SK-N-DZ (cell line): ENCODE measurements at regions not wholly inside any gene's neighbourhood (a gene's known extent, or its start where the extent isn't known, plus 50 kb on each side); places are given as distances from the start of the nearest gene placed in this dataset.

Experiments
- DNase-seq: peaks from one replicate; pipeline ENCODE4 v3.0.0-alpha.2; 2015; ENCODE audit warnings: low spot score

GRCh38 chr22:48558606-48559402 is 1268.9 kb downstream of the BRD1 start:
- DNase-seq: no peak

GRCh38 chr22:48558016-48558415 is 1269.7 kb downstream of the BRD1 start:
- DNase-seq: no peak

- no peak for DNase-seq
Measured at GRCh38 chr22:48557473-48557872, 1270.2 kb downstream of the BRD1 start.

DNA sequence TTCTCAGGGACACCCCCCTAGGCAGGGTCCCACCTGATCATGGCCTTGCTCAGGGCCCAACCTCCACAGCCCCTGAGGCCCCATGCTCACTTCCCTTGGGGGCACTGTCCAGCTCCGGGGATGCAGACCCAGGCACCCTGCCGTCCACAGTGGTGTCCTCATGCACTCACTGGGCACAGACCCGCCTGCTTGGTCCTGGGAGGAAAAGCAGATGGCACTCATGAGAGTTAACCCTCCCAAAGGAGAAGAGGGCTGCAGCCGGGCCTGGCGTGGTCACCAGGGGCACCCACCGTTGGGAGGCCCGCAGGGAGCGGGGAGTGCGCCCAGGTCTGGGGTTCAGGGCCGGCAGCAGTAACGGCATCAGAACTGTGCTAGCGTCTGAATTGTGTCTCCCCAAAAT is 1270.9 kb downstream of the BRD1 start:
- no peak for DNase-seq

GRCh38 chr22:48556222-48556621 is 1271.5 kb downstream of the BRD1 start:
- no peak for DNase-seq

DNA sequence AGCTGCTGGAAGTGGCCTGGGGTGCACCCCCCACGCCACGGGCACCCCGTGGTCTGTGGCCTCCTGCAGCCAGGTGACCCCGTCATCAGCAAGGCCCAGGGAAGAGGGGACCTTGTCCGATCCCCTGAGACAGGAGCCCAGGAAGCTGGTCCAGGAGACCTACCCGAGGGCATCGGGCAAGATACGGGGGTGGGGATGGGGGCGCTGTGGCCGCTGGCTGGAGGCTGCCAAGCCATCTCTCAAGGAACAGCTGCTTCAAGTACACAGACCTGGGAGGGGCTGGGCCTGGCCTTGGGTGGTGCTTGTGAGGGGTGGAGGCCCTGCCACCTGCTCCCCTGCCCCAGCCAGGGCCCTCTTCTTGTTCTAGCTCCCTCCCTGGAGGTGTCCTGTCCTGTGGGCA is 1272.1 kb downstream of the BRD1 start:
- no peak for DNase-seq

DNA sequence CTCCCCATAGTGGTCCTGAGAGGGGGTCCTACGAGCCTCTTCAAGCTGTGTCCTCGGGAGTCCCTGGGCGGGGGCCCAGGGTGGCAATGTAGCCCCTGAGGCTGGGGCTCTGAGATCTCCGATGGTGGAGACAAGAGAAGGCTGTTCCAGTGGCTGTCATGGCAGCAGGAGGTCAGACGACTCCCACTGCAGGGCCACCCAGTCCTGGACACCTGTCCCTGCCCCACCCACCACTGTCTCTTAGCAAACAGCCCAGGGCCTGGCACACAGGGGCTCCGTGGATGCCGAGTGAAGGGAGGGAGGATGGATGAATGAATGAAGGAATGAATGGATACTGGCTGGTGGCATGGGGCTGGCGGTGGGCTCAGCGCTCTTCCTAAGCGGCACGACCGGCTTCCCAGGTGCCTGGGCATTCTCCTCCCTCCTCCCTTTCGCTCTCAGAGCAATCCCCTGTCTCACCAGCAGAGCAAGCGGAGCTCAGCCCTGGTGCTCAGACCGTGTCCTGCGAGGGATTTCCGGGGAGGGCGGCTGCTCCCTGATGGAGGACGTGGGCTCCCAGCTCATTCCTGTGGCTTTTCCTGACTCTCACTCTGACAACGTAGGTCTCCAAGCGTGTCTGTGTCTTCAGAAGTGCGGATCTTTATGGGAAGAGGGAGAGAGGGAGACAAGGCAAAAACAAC is 1272.6 kb downstream of the BRD1 start:
- DNase-seq: no peak

DNA sequence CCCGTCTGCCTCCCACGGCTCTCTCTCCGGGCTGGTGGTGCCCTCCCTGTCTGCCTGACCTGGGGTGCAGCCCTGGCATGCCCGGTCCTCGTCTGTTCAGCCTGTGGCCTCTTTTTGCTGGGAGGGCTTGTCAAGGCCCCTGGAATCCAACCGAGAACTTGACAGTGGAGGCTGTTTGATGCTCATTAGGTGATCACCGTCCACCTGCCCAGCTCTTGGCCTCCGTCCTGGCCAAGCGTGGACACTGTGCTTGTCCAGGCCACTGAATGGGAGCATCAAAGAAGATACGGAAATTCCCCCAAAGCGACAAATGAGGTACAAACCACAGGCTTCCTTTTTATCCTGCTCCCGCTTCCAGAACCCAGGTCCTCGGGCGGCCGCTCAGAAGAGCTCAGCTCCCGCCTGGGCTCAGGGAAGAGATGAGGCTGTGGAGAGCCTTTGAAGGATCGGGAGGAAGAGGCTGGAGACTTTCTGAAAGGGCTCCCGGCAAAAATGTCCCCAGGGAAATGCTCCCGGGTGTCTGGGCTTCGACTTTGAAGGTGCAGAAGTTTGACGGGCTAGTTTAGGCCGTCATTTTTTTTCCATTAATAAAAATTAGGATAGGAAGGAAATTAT is 1273.9 kb downstream of the BRD1 start:
- no peak for DNase-seq

DNA sequence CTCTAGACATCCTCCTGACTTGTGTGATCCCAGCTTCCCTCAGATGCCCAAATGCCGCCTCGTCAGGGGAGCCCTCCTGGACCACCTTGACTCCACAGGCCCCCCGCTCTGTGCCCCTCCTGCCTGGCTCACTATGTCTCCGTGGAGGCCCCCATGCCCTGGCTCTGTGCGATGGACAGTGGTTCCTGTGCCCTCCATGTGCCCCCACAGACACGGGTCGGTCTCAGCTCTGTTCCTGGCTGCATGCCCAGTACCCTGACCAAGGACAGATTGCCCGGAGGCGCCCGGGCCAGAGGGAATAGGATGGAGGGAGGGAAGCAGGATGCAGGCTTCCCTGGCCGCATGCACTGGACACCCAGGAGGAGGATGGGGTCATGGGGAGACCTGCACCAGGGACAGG is 1274.6 kb downstream of the BRD1 start:
- no peak for DNase-seq

- no peak for DNase-seq
Measured at GRCh38 chr22:48551716-48552268, 1275.9 kb downstream of the BRD1 start.

DNA sequence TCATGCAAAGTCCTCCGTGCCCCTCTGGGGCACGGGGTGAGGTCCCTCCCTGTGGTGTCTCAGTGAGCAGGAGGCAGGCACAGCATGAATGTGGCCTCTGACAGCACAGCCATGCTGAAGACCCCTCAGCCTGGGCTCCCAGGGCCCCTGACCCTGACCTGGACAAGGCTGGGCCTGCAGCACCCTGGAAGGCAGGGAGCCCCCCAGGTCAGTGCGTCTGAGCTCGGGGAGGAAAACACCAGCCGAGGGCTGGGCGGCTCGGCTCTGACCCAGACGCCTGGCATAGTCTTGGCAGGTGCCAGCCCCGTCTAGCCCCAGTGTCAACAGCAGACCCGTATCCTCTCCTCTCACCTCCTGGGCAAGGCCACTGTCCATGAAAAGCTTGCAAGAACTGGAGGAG is 1276.6 kb downstream of the BRD1 start:
- DNase-seq: no peak

- no peak for DNase-seq
Measured at GRCh38 chr22:48548391-48548790, 1279.3 kb downstream of the BRD1 start.

- no peak for DNase-seq
Measured at GRCh38 chr22:48547971-48548370, 1279.7 kb downstream of the BRD1 start.

DNA sequence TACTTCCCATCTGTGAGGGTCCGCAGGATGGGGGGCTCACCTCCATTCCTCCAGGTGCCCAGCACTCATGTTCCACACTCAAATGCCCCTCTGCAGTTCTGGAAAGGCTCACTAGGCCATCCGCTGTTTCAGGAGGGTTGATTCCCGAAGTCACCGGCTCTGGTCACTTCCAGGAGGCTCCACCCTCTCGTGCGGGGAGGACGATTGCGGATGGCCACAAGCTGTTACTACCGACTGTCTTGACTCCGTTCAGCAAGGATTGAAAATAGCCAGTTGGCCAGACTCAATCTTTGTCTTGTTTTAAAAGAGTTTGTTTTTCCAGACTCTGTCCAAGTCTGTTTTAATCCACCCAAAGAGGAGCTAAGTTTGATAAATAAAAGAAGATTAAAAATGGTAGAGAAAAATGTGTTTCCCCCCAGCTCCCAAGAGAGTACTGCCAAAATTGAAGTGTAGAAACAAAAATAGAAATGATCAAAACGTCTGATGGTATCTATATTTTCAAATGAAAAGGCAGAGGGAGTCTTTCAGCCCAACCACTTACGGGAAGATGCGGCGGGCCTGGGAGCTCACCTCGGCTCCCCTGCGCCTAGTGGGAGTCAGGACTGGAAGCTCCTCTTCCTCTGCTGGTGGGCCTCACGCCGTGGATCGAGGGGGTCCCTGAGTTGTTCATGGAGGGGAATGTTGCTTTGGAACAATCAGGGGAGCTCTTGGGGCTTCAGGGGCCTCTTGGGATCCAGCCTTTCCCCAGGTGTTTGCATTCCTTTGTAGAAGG is 1280.8 kb downstream of the BRD1 start:
- no peak for DNase-seq

- DNase-seq: no peak
Measured at GRCh38 chr22:48545987-48546386, 1281.7 kb downstream of the BRD1 start.

GRCh38 chr22:48541401-48542098 is 1286.1 kb downstream of the BRD1 start:
- no peak for DNase-seq

- no peak for DNase-seq
Measured at GRCh38 chr22:48539261-48539660, 1288.4 kb downstream of the BRD1 start.

DNA sequence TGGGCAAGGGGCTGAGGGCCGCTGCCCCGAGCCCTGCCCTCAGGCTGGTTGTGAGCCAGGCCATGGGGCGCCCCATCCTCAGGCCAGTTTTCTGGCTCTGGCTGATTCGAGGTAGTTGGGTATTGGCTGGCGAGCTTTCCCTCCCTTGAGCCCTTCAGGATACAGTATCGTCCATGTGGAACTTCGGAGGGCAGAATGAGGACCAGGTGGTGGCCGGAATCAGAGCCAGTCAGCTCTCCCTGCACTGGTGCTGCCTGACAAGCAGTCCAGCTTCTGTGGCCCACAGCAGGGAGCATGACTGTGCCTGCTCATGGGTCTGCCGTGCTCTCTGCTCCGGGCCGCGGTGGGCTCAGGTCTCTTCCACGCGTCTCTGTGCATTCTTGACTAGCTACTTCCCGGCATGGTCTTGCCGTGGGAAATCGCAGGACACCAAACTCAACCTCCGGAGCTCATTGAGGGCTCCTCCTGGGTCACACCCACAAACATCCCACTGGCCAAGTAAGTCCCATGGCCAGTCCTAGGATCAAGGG is 1289.3 kb downstream of the BRD1 start:
- no peak for DNase-seq

GRCh38 chr22:48537343-48537680 is 1290.4 kb downstream of the BRD1 start:
- DNase-seq: no peak

DNA sequence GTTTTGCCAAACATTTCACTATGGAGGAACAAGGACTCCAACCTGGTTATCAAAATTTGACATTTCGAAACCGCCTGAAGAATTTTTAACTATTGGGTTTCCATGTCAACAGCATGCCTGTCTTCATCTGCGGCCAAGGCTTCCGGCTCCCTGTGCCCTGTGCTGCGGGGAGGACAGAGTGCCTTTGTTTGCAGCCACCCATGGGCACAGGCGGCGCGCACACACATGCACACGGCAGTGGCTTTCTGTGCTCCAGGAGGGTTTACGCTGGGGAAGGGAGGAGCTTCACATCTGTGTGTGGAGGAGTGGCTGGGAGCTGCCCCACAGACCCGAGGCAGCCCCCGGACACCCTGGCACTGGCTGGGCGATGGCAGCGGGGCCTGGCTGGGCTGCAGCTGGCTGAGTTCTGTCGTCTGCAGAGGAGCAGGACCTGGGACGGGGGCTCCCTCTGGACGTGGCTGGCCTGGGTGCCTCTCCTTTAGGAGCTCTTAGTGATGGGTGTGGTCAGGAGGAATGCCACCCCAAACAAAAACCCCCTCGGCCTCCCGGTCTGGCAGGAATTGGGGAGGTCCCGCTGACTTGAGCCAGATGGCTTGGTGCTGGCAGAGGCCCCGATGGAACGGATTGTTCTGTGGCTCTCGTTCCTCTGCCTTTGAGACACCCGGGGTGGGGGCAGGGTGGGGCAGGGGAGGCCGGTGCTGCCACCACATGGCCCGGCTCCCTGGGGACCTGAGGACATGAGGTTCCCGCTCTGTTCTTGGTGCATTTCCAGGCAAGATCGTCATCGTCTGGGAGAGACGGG is 1290.9 kb downstream of the BRD1 start:
- DNase-seq: no peak
